ENCODE measurements at regions not wholly inside any gene's neighbourhood (a gene's known extent, or its start where the extent isn't known, plus 50 kb on each side); places are given as distances from the start of the nearest gene placed in this dataset.

- DNase-seq (ENCODE audit: insufficient read length, low spot score), result no peak
- TF ChIP-seq, protein P1, sequence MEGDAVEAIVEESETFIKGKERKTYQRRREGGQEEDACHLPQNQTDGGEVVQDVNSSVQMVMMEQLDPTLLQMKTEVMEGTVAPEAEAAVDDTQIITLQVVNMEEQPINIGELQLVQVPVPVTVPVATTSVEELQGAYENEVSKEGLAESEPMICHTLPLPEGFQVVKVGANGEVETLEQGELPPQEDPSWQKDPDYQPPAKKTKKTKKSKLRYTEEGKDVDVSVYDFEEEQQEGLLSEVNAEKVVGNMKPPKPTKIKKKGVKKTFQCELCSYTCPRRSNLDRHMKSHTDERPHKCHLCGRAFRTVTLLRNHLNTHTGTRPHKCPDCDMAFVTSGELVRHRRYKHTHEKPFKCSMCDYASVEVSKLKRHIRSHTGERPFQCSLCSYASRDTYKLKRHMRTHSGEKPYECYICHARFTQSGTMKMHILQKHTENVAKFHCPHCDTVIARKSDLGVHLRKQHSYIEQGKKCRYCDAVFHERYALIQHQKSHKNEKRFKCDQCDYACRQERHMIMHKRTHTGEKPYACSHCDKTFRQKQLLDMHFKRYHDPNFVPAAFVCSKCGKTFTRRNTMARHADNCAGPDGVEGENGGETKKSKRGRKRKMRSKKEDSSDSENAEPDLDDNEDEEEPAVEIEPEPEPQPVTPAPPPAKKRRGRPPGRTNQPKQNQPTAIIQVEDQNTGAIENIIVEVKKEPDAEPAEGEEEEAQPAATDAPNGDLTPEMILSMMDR (IDR thresholded peaks at IDR 0.05; ENCODE audit: insufficient read depth, missing control alignments), result no peak
- no peak for FAIRE-seq
Observed at GRCh38 chr4:79772510-79772909, 300.5 kb downstream of the ANTXR2 start.

- FAIRE-seq (no peak), DNase-seq (ENCODE audit: insufficient read length, low spot score) (no peak)
- TF ChIP-seq, protein P1 (IDR thresholded peaks at IDR 0.05; ENCODE audit: insufficient read depth, missing control alignments), result no peak
Observed at GRCh38 chr4:79764120-79764519, 308.9 kb downstream of the ANTXR2 start.

DNA sequence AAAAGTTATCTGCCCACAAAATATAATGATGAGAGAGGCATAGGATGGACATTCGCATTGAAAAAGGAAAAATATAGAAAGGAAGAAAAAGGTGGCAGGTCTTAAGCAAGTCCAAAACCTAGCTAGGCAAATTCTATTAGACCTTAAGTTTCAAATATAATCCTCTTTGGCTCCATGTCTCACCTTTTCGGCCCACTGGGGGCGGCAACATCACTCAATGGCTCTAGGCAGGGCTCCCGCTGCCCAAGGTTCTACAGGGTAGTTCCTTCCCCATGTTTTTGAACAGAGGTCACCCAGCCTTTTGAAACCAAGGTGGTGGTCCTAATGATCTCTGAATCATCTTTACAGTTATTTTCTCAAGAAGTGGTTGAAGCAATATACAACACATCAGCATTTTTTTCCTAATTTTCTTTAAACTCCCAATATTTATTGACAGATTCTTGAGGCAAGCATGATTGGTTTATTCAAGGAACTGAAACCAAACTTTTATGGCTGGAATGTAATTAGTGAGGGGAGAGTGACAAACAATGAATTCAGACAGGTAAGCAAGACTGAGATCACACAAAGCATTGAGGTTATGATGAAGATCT lies 309.4 kb downstream of the ANTXR2 start:
- no peak for DNase-seq (ENCODE audit: insufficient read length, low spot score)
- no peak for FAIRE-seq
- TF ChIP-seq, protein P1 (IDR thresholded peaks at IDR 0.05; ENCODE audit: insufficient read depth, missing control alignments), result no peak

DNA sequence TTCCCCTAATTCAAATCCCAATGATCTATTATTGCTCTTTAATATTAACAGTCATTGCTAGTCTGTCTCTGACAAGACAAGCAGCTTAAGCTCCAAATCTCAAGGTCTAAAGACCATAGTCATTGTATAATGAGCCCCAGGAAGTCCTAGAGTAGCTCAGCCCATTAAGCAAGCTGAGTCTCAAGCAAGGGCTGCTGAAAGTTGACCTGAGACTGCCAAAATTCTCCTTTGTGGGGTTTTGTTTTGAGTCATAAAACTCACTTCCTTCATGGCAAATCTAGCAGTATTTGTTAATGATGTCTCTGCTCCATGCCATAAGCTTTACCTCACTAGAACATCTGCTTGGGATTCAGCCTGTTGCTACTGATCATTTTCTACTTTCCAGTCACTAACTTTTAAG lies 313.2 kb downstream of the ANTXR2 start:
- FAIRE-seq (no peak), DNase-seq (ENCODE audit: insufficient read length, low spot score) (no peak)
- TF ChIP-seq, protein P1 (IDR thresholded peaks at IDR 0.05; ENCODE audit: insufficient read depth, missing control alignments), result no peak

DNA sequence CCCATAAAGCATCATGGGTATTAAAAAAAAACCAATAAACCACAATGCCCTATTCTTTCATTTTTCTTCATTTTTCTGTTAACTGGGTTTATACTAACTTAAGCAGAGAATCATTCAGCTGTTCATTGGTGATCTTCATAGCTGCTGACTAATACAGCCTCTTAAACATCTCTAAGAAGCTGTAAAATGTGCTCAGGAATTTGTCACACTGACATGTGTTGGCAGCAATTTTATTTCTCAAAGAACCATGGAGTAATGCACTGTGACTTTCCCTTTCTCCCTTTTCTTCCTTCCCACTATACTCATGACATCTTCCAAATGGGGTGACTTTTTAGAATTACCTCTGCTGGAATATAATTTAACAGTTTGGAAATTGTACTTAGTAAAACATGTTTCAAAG lies 315.4 kb downstream of the ANTXR2 start:
- no peak for DNase-seq (ENCODE audit: insufficient read length, low spot score)
- TF ChIP-seq, protein P1 (IDR thresholded peaks at IDR 0.05; ENCODE audit: insufficient read depth, missing control alignments), result no peak
- no peak for FAIRE-seq

- TF ChIP-seq, protein P1 (IDR thresholded peaks at IDR 0.05; ENCODE audit: insufficient read depth, missing control alignments), result no peak
- DNase-seq (ENCODE audit: insufficient read length, low spot score) (no peak), FAIRE-seq (no peak)
Observed at GRCh38 chr4:79756140-79756895, 316.7 kb downstream of the ANTXR2 start.

- FAIRE-seq (no peak), DNase-seq (ENCODE audit: insufficient read length, low spot score) (no peak)
- TF ChIP-seq, protein P1 (IDR thresholded peaks at IDR 0.05; ENCODE audit: insufficient read depth, missing control alignments), result no peak
Observed at GRCh38 chr4:79748835-79749234, 324.2 kb downstream of the ANTXR2 start.
